Caki2 (cell line): ENCODE measurements at regions not wholly inside any gene's neighbourhood (a gene's known extent, or its start where the extent isn't known, plus 50 kb on each side); places are given as distances from the start of the nearest gene placed in this dataset.

Experiments used
- DNase-seq: peaks from one replicate; pipeline ENCODE4 v3.0.0-alpha.2; 2015; ENCODE audit warnings: low read depth
- in situ Hi-C: cut with HindIII; loops from 2 replicates; pipeline ENCODE4 v1.10.0; 2016; ENCODE audit warnings: low sequenced_read_pairs, low pct_unique_long_range_greater_than_20kb, mixed read lengths

- no peak for DNase-seq
- in situ Hi-C loops = no loop called here
Observed at GRCh38 chr2:198465970-198466369, 661.6 kb downstream of the PLCL1 start.

DNA sequence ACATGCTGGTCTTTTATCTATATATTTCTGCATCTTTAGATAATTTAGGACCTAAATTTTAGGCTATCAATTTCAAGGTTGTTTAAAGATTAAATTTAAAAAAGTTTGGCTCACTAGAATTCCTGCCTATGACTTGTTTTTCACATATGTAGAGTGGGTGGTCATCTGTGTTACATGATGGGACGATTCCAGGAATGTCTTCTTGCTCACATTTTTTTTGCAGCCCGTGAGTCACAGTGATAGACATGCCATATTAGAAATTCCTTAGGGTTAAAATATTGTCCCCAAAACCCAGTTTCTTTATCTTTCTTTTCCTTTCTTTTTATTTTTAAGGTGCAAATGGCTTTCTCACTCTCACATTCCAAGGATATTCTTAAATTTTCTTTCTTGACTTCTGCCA is 652.0 kb downstream of the PLCL1 start:
- in situ Hi-C loops = no loop called here
- DNase-seq = no peak

GRCh38 chr2:198453866-198454265 is 649.5 kb downstream of the PLCL1 start:
- in situ Hi-C loops = no loop called here
- no peak for DNase-seq

DNA sequence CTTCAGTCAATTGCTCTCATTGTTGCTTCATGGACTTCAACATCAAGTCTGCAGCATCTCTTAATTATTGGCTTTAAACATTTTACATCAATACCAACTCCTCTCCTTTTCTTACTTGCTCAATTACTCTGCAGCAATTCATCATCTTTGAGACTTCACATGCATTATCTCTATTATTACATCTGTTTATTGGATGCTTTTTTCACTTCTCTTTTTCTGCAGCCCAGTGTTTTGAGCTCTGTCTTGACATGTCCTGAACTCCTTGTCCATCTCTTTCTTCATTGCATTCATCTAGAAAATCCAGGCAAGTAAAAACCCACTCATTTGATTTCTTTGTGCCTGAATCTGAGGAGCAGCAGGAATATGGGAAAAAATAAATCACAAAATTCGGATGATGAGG is 647.9 kb downstream of the PLCL1 start:
- in situ Hi-C loops = no loop called here
- no peak for DNase-seq

GRCh38 chr2:198448789-198449188 is 644.4 kb downstream of the PLCL1 start:
- in situ Hi-C loops = no loop called here
- no peak for DNase-seq

GRCh38 chr2:198444800-198445287 is 640.5 kb downstream of the PLCL1 start:
- DNase-seq = no peak
- in situ Hi-C loops = no loop called here

DNA sequence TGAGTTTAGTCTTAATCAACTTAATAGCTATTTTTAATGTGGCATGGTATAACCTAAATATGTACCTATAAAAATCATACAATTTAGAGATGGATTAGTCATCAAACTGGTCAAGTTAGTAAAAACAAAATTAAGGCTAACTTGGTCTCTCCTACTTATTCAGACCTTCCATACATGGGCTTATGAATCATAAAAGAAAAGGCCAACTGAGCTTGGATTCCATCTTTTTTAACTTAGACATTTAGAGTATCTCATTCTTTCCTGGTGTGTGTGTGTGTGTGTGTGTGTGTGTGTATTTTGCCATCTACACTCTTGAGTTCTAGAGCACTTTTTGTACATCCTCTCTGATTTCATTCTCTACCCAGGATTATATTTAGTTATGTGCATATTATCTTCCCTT is 637.5 kb downstream of the PLCL1 start:
- DNase-seq = no peak
- in situ Hi-C loops = no loop called here

GRCh38 chr2:198441246-198441645 is 636.9 kb downstream of the PLCL1 start:
- in situ Hi-C loops = no loop called here

DNA sequence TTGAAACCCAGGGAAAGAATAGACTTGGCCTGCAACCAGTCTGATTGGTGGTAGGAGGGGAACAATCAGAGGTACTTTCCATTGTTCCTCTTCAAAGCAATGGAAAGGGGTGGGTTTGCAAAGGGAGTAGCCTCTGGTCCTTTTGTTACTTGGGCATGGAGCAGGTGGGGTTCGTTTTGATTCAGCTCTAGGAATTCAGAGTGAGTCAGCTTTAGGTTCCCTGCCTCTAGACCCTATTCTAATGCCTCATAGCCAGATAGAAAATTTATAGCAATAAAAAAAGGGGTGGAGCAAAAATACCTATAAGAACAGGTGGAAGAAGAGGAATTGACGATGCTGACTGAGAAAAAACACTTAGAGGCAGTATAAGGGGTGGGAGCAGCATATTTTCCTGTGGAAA is 636.4 kb downstream of the PLCL1 start:
- no peak for DNase-seq
- in situ Hi-C loops = no loop called here

More at GRCh38 chr2:198441246-198441645, 636.9 kb downstream of the PLCL1 start:
- DNase-seq = no peak

DNA sequence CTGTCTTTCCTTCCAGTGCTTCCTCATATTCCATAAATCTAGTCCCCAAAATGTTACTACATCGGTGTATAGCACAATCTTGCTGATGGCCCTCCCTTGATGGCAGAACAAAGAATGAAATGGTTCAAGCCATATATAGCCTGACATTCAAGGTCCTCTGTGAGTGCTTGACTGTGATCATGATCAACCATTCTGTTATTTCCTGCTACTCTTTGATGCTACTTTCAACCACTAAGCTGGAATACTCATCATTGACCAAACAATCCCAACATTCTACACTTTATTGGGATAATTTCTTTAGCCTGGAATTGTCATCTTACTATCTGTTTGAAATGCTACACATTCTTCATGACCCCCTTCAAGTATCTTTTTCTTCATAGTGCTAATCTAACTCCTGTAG is 633.9 kb downstream of the PLCL1 start:
- no peak for DNase-seq
- in situ Hi-C loops = no loop called here

DNA sequence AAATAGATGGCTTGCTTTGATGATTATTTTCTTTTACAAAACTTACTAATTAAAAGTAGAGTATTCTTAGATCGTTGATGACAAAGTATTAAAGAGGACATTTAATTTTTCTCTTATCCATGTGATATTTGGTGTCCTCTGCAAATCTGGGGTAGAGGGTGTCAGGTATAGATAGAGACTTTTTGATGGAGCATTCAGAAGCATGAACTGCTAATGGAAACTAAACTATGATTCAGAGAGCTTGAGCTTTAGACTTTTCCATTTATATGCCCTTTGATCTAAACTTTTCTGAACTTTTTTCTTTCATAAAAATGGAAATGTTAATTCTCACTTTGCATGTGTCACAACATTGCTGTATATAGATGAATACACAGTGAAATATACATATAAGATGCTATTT is 619.7 kb downstream of the PLCL1 start:
- DNase-seq = no peak
- in situ Hi-C loops = no loop called here

DNA sequence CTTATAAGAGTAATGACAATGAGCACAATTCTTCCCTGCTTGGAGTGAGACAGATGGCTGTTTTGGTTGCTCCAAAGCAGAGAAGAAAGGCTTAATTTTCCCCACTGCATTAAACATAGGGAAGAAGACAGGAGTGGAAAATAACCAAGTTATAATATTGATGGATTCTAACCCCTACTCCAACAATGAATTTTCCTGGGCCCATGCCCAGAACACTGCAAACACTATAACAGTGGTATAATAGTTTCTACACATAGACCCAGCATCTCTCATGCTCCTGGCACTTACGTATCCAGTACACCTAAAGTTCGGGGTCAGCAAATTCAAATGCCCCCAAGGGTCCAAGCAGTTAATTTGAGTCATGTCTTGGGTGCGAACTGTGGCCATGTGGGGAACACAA is 613.4 kb downstream of the PLCL1 start:
- in situ Hi-C loops = no loop called here
- DNase-seq = no peak

GRCh38 chr2:198414976-198415375 is 610.6 kb downstream of the PLCL1 start:
- DNase-seq = no peak
- in situ Hi-C loops = no loop called here

DNA sequence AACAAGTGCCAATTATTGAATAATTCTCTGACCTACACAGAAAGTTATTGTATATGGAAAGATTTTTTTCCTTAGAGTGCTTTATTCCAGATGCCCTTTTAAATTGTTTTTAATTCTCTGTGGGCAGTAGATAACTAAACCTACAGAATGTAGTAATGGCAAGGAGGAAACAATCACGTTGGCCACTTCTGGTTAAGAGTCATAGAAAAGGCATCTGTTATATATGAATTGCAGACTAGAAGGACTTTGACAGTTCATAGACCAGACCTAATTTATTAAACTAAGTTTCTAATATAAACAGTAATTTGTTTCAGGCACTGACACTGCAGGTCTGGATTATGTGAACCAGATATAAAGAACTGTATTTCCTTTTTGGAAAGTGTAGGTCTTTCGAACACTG is 607.5 kb downstream of the PLCL1 start:
- DNase-seq = no peak
- in situ Hi-C loops = no loop called here

DNA sequence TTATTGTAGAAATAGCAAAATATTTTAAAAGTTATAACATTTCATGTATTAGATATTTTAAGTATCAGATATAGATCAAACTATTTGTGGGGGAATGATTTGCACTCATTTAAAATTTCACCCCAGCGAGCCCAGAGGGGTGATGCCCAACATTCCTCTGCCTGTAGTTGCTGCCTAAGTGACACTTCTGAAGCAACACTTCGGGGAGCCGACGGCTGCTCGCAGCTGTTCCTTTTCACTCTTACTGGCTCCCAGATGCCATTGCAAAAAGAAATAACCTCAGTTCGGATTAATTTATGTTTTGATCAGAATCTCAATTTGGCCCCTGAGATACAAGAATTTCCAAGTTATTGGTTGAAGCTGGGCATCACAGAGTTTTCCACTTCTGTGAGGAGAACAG is 603.8 kb downstream of the PLCL1 start:
- no peak for DNase-seq
- in situ Hi-C loops = no loop called here

DNA sequence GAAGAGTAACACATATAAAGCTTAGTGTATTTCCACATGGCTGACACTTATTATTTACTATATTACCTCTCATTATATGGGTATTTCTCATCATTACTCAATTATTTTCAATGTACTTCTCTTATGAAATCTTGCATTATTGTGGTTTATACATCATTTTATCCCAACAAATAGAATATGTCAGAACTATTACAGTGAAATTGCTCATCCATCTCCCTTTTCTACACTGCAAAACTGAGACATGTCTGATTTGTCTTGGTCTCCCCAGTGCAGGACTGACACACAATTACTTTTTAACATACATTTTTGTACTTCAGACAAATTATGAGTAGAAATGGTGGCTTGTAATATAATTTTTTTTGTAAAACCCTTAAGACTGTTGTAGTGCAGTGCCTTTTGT is 600.9 kb downstream of the PLCL1 start:
- in situ Hi-C loops = no loop called here
- no peak for DNase-seq

GRCh38 chr2:198401644-198402043 is 597.3 kb downstream of the PLCL1 start:
- no peak for DNase-seq
- in situ Hi-C loops = no loop called here

GRCh38 chr2:198400999-198401398 is 596.6 kb downstream of the PLCL1 start:
- in situ Hi-C loops = no loop called here
- no peak for DNase-seq

- in situ Hi-C loops = no loop called here
- DNase-seq = no peak
Observed at GRCh38 chr2:198394208-198394607, 589.8 kb downstream of the PLCL1 start.

DNA sequence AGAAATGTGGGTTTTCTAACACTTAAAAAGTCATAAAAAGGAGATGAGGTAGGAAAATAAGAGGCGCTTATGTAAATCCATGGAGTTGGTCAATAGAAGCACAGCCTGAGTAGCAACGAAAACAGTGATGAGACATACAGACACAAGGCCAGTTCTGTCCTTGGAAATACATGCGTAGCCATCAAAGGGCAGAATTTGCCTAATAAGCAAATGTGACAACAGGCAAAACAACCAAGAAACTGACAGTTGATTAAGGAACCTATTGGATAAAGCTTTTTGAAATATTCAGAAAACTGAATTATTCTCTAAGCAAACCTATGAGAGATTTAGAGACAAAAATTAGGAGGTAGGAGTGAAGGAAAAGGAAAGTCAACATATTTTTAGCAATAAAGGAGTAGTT is 586.3 kb downstream of the PLCL1 start:
- in situ Hi-C loops = no loop called here
- no peak for DNase-seq

DNA sequence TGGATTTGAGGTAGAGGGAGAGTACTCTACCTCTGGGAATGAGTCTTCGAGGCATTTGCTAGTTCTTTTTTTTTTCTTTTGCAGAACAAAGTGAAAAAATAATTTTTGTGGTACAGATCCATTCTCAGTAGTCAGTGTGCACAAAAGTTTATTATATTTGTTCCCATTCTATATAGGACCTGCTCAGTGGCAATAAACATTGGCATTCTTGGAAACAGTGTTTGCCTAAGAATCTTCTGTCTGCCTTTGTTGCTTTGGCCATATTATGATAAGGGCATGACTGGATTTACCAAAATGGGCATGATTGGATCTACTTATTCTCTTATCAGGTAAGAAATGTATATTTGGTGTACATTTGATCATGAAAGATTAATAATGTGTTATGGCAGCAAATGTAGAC is 583.3 kb downstream of the PLCL1 start:
- no peak for DNase-seq
- in situ Hi-C loops = no loop called here
